ENCODE measurements at regions not wholly inside any gene's neighbourhood (a gene's known extent, or its start where the extent isn't known, plus 50 kb on each side); places are given as distances from the start of the nearest gene placed in this dataset.

DNA sequence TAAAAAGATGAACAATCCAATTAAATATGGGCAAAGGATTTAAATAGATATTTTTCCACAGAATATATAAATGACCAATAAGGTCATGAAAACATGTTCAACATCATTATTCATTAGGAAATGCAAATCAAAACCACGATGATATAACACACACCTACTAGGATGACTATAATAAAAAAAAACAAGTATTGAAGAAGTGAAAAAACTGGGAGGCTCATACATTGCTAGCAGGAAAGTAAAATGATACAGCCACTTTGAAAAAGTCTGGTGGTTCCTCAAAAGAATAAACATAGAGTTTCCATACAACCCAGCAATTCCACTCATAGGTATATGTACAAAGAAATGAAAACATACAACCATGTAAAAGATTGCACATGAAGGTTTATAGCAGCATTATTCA lies 75.7 kb upstream of the RAB4A start:
- no peaks in the 10 kb centered on the region for H3K9me3 ChIP-seq
- H3K27ac ChIP-seq: no peak overlapping the region
- H3K27me3 ChIP-seq: no peaks in the 10 kb centered on the region
- 80 to 90% methylated on average over 1 of the region's 1 CpG for WGBS, 2 donors
- H3K4me1 ChIP-seq: peaks cover 9 to 18% (median 10%) of the 10 kb centered on the region in 4 donors
- ATAC-seq (ENCODE audit: low FRiP score in 2 of 2) (no peak), DNase-seq (no peak)
- H3K4me3 ChIP-seq: no peak overlapping the region
- TF ChIP-seq EP300 (IDR thresholded peaks at IDR 0.05): no peak
- no peak for TF ChIP-seq POLR2AphosphoS5 (IDR thresholded peaks at IDR 0.05)
- TF ChIP-seq, protein P1, sequence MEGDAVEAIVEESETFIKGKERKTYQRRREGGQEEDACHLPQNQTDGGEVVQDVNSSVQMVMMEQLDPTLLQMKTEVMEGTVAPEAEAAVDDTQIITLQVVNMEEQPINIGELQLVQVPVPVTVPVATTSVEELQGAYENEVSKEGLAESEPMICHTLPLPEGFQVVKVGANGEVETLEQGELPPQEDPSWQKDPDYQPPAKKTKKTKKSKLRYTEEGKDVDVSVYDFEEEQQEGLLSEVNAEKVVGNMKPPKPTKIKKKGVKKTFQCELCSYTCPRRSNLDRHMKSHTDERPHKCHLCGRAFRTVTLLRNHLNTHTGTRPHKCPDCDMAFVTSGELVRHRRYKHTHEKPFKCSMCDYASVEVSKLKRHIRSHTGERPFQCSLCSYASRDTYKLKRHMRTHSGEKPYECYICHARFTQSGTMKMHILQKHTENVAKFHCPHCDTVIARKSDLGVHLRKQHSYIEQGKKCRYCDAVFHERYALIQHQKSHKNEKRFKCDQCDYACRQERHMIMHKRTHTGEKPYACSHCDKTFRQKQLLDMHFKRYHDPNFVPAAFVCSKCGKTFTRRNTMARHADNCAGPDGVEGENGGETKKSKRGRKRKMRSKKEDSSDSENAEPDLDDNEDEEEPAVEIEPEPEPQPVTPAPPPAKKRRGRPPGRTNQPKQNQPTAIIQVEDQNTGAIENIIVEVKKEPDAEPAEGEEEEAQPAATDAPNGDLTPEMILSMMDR (IDR thresholded peaks at IDR 0.05): no peak
- no peak for TF ChIP-seq POLR2A (IDR thresholded peaks at IDR 0.05)
- no peaks in the 10 kb centered on the region for H3K36me3 ChIP-seq

DNA sequence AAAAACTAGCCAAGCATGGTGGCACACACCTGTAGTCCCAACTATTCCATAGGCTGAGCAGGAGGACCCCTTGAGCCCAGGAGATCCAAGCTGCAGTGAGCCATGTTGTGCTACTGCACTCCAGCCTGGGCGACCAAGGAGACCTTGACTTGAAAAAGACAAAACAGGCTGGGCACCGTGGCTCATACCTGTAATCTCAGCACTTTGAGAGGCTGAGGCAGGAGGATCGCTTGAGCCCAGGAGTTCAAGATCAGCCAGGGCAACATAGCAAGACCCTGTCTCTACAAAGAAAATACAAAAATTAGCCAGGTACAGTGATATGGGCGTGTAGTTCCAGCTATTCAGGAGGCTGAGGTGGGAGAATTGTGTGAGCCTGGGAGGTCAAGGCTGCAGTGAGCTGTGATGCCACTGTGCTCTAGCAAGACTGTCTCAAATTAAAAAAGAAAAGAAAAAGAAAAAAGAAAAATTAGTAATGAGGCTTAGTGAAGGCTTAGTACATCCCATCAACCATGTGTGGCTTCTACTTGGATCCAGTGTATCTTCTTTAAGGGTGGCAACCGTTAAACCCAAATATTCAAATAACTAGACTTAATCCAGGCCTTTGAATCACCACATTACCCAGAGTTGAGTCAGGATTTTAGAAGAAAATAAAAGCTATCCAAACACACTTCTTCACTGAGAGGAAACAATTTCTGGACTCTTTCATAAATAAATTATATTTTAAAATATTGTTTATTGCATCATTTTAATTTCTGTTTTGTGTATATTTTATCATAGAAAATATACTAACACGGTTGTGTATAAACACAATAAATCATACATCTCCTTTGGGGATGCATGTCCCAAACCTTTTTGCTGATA lies 74.3 kb upstream of the RAB4A start:
- H3K36me3 ChIP-seq: no peaks in the 10 kb centered on the region
- peaks cover 9 to 19% (median 10%) of the 10 kb centered on the region in 4 donors for H3K4me1 ChIP-seq
- H3K9me3 ChIP-seq: no peaks in the 10 kb centered on the region
- no peak overlapping the region for H3K27ac ChIP-seq
- H3K27me3 ChIP-seq: no peaks in the 10 kb centered on the region
- no peak overlapping the region for H3K4me3 ChIP-seq
- no peak for TF ChIP-seq EP300 (IDR thresholded peaks at IDR 0.05)
- TF ChIP-seq POLR2AphosphoS5 (IDR thresholded peaks at IDR 0.05): no peak
- TF ChIP-seq POLR2A (IDR thresholded peaks at IDR 0.05): no peak
- TF ChIP-seq, protein P1 (IDR thresholded peaks at IDR 0.05): no peak
- no peak for DNase-seq
- peak in 1 of 2 donors; percentile 40 for ATAC-seq (ENCODE audit: low FRiP score in 2 of 2)
- WGBS, 2 donors: 88 to 89% methylated on average over 5 to 6 of the region's 6 CpGs

DNA sequence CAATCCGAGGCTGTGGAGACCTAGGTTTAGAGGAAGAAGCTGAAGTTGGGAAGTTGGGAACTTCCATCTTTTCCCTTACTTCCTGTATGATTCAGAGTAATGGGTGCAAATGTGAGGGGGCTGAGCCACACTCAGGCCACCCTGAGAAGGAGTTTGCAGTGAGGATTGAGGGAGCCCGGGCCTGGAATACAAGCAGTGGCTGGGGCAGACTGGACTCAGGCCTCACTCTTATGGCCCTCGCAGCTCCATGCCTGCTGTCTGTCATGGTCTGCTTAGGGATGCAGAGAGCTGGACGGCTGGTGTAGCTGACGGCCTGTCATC lies 73.7 kb upstream of the RAB4A start:
- WGBS, 2 donors: 77 to 80% methylated on average over 2 to 5 of the region's 5 CpGs
- peaks cover 9 to 19% (median 10%) of the 10 kb centered on the region in 4 donors for H3K4me1 ChIP-seq
- TF ChIP-seq POLR2A (IDR thresholded peaks at IDR 0.05) (no peak), POLR2AphosphoS5 (IDR thresholded peaks at IDR 0.05) (no peak), EP300 (IDR thresholded peaks at IDR 0.05) (no peak)
- TF ChIP-seq, protein P1 (IDR thresholded peaks at IDR 0.05): no peak
- no peaks in the 10 kb centered on the region for H3K9me3 ChIP-seq
- peak in 1 of 2 donors; percentile 49 for ATAC-seq (ENCODE audit: low FRiP score in 2 of 2)
- no peak overlapping the region for H3K27ac ChIP-seq
- no peak for DNase-seq
- no peak overlapping the region for H3K4me3 ChIP-seq
- H3K27me3 ChIP-seq: no peaks in the 10 kb centered on the region
- no peaks in the 10 kb centered on the region for H3K36me3 ChIP-seq

- H3K27me3 ChIP-seq: no peaks in the 10 kb centered on the region
- H3K36me3 ChIP-seq: no peaks in the 10 kb centered on the region
- H3K4me3 ChIP-seq: no peak overlapping the region
- no peak for TF ChIP-seq POLR2A (IDR thresholded peaks at IDR 0.05)
- no peak for TF ChIP-seq EP300 (IDR thresholded peaks at IDR 0.05)
- no peak for TF ChIP-seq POLR2AphosphoS5 (IDR thresholded peaks at IDR 0.05)
- TF ChIP-seq, protein P1 (IDR thresholded peaks at IDR 0.05): no peak
- peaks cover 6 to 12% (median 10%) of the 10 kb centered on the region in 4 donors for H3K4me1 ChIP-seq
- ATAC-seq (ENCODE audit: low FRiP score in 2 of 2) (peak in 1 of 2 donors; percentile 71), DNase-seq (peak; percentile 42 to 51)
- no peaks in the 10 kb centered on the region for H3K9me3 ChIP-seq
- H3K27ac ChIP-seq: peak overlapping the region in 2 of 4 donors; percentile 25 to 52
- WGBS, 2 donors: 49 to 56% methylated on average over 8 to 16 of the region's 16 CpGs
These were observed 71.4 kb upstream of the RAB4A start for GRCh38 chr1:229199261-229200243.

All from upper lobe of left lung (tissue), 6 donors.